ENCODE measurements at regions not wholly inside any gene's neighbourhood (a gene's known extent, or its start where the extent isn't known, plus 50 kb on each side); places are given as distances from the start of the nearest gene placed in this dataset.

GRCh38 chr14:82113007-82113406, 579.4 kb upstream of the SEL1L start:
- TF ChIP-seq, protein P1, sequence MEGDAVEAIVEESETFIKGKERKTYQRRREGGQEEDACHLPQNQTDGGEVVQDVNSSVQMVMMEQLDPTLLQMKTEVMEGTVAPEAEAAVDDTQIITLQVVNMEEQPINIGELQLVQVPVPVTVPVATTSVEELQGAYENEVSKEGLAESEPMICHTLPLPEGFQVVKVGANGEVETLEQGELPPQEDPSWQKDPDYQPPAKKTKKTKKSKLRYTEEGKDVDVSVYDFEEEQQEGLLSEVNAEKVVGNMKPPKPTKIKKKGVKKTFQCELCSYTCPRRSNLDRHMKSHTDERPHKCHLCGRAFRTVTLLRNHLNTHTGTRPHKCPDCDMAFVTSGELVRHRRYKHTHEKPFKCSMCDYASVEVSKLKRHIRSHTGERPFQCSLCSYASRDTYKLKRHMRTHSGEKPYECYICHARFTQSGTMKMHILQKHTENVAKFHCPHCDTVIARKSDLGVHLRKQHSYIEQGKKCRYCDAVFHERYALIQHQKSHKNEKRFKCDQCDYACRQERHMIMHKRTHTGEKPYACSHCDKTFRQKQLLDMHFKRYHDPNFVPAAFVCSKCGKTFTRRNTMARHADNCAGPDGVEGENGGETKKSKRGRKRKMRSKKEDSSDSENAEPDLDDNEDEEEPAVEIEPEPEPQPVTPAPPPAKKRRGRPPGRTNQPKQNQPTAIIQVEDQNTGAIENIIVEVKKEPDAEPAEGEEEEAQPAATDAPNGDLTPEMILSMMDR (IDR thresholded peaks at IDR 0.05): no peak
- no peak for TF ChIP-seq POLR2A (IDR thresholded peaks at IDR 0.05)
